HT-29 (cell line): ENCODE measurements at regions not wholly inside any gene's neighbourhood (a gene's known extent, or its start where the extent isn't known, plus 50 kb on each side); places are given as distances from the start of the nearest gene placed in this dataset. TPM values are rescaled to one million over a fixed set of nuclear protein-coding genes. Genes with fewer than 3 reads are reported as not detected.

Source experiments
- DNase-seq: peaks from one replicate; pipeline ENCODE4 v3.0.0-alpha.2; 2015; ENCODE audit warnings: low spot score
- small RNA-seq: library from RNA; depleted of rRNA; stranded (forward); fragments of <200 nt; gene quantifications from one replicate; pipeline ENCODE3, GENCODE V24; 2014

- DNase-seq = no peak
These were observed 87.9 kb upstream of the CCDC54 start for GRCh38 chr3:107289354-107289753.

DNA sequence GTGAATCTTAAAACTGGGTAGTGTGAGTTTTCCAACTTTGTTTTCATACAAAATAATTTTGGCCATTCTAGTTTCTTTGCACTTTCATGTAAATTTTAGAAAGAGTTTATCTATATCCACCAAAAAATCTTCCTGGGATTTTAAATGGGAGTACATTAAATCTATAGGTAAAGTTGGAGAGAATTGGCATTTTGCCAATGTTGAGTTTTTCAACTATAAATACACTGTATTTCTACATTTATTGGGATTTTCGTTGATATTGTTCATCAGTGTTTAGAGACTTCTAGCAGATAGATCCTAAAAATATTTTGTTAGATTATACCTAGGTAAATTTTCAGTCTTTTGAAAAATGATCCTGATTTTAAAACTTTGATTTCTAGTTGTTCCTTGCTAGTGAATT, 83.1 kb upstream of the CCDC54 start:
- no peak for DNase-seq

DNA sequence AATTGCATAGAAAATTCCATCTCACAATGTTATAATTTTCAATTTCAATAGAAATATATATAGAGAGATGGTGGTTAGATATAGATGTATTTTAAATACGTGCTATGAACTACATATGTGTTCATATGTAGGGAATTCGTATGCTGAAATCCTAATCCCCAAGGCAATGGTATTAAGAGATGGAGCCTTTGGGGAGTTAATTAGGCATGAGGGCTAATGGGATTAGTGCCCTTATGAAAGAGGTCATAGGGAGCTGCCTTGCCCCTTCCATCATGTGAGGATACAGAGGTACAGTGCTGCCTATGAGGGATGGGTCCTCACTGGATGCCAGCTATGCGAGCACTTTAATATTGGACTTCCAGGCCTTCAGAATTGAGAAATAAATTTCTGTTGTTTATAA, 79.6 kb upstream of the CCDC54 start:
- DNase-seq = no peak

GRCh38 chr3:107307205-107307604, 70.0 kb upstream of the CCDC54 start:
- no peak for DNase-seq

- no peak for DNase-seq
These were observed 68.5 kb upstream of the CCDC54 start for GRCh38 chr3:107308716-107309115.

- no peak for DNase-seq
These were observed 67.9 kb upstream of the CCDC54 start for GRCh38 chr3:107309312-107309711.

GRCh38 chr3:107313711-107314110, 63.5 kb upstream of the CCDC54 start:
- no peak for DNase-seq

- no peak for DNase-seq
These were observed 62.1 kb upstream of the CCDC54 start for GRCh38 chr3:107315141-107315540.

- no peak for DNase-seq
These were observed 53.5 kb upstream of the CCDC54 start for GRCh38 chr3:107323723-107324122.

DNA sequence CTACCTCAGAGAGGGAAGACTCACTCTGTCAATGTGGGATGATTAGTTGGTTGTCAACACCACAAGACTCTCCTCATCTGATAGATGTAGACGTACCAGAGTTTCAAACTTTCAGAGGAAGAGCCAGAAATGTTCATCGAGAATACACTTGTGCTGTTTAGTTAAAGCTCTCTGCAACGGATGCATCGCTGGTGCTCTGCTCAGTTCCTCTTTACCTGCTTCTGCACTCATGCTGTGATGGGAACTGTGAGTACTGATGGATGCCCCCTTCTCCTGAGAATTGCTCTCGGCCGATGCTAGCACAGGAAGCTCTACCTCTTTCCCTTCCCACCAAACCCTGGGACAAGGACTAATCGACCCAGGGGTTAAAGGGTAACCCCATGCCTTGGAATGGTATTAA, 51.8 kb upstream of the CCDC54 start:
- DNase-seq = no peak

Small RNA genes lying in the stretch of these regions (small RNA-seq; reads per million reads assigned to genes)
- gene MTCO1P35 (not detected), gene MTND6P6 (not detected), gene RF00019 (not detected), gene RNU6-1308P (not detected)
